NT2/D1 (cell line): ENCODE measurements at regions not wholly inside any gene's neighbourhood (a gene's known extent, or its start where the extent isn't known, plus 50 kb on each side); places are given as distances from the start of the nearest gene placed in this dataset.

Experiments used
- SUZ12 ChIP-seq: IDR thresholded peaks from 2 replicates; pipeline ENCODE4 v1.6.1; 2011; ENCODE audit not compliant: insufficient read length, insufficient read depth; ENCODE audit errors: extremely low read depth
- YY1 ChIP-seq: IDR thresholded peaks from 2 replicates; pipeline ENCODE4 v1.6.1; 2011; ENCODE audit not compliant: insufficient read length, insufficient read depth
- ZNF274 ChIP-seq: IDR thresholded peaks from 2 replicates; pipeline ENCODE4 v1.6.1; 2011; ENCODE audit warnings: mild to moderate bottlenecking, low read depth, low read length

GRCh38 chr2:56807861-56808260 lies 624.1 kb downstream of the CCDC85A start:
- no peak for TF ChIP-seq YY1
- no peak for TF ChIP-seq ZNF274
- no peak for TF ChIP-seq SUZ12
